GM21825 (cell line): ENCODE measurements at regions not wholly inside any gene's neighbourhood (a gene's known extent, or its start where the extent isn't known, plus 50 kb on each side); places are given as distances from the start of the nearest gene placed in this dataset.
"Not testable (repeated sequence)": the region's sequence is repeated elsewhere in the genome, so short reads cannot be mapped to it uniquely, and the experiment has no call there.

ENCODE experiments used
- ATAC-seq: cut with Tn5 transposase; IDR thresholded peaks from one replicate; pipeline ENCODE4 v1.9.1; 2021; ENCODE audit warnings: mild to moderate bottlenecking, moderate library complexity; ENCODE audit not compliant: unreplicated experiment

DNA sequence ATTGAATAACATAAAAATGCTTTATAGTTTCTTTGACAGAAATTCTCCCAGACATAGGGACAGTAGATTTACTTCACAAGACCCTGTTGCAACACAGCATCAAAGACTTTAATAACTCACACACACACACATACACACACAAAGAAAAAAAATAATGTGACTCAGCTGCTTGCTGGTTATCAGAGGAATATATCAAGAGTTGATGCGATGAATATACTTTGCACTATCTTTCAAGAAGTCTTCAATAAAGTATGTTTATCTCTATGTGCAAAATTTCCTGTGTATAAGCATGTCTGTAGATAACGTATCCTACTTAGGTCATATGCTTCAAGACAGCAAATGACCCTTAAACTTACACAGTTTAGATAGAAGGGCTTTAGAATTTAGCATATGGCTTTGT, 243.1 kb downstream of the ARL4A start:
- no peak for ATAC-seq

DNA sequence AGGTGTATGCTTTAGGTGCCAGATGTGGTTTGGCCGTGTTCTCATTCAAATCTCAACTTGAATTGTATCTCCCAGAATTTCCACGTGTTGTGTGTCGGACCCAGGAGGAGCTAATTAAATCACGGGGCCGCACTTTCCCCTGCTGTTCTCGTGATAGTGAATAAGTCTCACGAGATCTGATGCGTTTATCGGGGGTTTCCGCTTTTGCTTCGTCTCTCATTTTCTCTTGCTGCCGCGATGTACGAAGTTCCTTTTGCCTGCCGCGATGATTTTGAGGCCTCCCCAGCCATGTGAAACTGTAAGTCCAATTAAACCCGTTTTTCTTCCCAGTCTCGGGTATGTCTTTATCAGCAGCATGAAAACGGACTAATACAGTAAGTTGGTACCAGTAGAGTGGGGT, 244.0 kb downstream of the ARL4A start:
- ATAC-seq: not testable (repeated sequence)

DNA sequence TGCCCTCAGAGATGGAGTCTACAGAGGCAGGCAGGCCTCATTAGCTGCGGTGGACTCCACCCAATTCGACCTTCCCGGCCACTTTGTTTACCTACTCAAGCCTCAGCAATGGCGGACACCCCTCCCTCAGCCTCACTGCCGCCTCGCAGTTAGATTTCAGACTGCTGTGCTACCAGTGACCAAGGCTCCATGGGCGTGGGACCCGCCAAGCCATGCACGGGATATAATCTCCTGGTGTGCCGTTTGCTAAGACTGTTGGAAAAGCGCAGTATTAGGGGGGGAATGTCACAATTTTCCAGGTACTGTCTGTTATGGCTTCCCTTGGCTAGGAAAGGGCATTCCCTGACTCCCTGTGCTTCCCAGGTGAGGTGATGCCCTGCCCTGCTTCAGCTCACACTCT, 252.3 kb downstream of the ARL4A start:
- no peak for ATAC-seq

DNA sequence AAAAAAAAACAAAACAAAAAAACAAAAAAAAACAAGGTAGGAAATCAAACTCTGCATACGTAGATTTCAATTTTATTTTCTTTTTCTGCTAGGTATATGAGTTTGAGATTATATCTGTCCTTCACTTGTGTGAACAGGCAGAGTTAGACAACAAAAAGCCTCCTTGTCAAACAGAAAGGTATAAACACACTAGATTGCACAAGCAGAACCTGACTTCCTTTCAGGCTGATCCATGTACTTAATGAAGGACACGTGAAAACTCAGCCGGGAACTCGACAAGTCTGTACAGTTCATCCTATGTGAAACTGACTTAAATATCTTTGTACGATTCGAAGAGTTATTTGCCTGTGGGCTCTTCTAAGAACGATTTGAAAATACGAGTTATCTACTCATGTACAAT, 254.1 kb downstream of the ARL4A start:
- no peak for ATAC-seq

DNA sequence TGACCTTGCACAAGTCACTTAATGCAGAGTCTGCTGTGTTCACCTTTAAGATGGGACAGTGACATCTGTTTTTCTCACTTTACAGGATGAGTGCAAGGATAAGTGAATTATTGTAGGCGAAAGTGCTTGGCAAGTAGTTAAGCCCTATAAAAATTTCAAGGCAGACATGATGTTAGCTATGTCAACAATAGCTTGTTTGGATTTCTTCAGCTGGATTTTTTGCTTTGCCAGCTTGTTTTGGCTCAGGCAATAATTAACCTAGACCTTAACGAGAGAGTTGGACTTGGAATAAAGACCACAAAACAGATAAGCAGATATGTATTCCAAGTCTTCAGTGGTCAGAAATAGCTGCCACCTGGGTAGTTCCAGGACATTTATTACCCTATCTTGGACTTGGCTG, 255.2 kb downstream of the ARL4A start:
- ATAC-seq: no peak

DNA sequence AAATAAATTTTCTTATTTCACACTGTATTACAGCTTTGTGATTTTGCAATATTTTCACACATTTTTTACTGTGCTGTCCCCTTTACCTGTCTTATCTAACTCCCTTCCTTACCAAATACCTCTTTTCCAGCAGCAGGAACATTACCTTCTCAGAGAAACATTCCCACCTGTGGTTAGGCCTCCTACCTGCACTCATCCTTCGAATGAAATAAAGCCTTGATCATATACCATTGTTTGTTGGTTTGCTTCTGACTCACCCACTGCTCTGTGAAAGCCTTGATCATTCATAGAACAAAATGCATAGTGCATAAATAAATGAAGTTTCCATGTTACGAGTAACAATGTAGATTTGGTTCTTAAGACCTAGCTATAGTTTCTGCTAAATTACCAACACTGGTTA, 256.3 kb downstream of the ARL4A start:
- no peak for ATAC-seq

DNA sequence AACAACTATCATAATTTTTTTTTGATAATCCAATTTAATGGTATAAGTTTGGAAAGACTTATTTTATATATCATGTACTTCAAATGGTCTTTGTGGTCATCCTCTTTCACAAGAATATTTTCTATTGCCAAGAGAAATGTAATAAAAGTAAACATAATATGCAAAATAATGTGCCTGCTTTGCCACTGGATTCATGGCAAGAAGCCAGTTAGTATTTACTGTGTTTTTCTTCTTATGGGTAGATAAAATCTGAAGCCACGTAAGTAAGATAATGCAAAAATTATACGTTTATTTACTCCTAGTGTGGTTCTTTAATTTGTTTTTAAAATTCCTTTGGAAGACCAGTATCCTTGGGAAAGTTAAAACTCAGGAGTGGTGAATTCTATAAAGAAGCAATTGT, 258.5 kb downstream of the ARL4A start:
- ATAC-seq: no peak

- ATAC-seq: no peak
Observed at GRCh38 chr7:12947465-12947864, 260.0 kb downstream of the ARL4A start.

DNA sequence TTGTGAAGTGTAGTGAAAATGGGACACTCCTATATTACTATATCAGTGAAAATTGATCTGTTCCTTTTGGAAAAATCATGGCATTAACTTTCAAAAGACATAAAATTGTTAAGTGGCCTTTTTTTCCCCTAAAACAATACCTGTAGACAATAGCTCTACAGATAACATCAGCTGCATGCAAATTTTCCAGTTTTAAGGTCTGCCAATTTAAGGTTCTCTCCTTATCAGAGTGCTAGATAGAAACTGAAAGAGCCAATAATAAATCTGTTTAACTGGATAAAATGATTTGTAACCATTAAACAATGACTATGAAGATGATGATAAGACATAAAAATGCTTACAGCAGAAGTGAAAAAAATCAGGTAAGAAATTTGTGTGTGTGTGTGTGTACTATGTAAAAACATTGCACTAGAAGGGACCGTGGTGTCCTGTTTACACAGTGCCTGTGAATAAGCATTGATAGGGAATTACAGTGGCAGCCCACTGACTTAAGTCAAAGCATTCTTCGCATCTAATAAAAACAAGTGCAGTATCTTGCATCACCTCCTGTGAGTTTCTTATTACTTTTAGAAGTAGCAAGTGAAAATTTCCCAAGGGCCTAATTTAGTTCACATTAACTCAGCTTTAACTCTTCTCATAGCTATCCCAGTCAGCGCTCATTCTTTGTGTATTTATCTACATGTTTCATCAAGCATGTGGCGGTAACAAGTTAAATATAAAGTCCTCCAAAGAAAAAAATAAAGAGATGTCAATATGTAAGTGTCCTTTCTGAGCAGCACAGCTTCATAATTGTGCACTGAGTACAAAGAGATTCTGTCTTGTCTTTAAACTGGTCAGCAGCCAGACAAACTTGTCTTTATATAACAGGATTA, 261.9 kb downstream of the ARL4A start:
- ATAC-seq: no peak

- no peak for ATAC-seq
Observed at GRCh38 chr7:12951397-12951801, 264.0 kb downstream of the ARL4A start.

DNA sequence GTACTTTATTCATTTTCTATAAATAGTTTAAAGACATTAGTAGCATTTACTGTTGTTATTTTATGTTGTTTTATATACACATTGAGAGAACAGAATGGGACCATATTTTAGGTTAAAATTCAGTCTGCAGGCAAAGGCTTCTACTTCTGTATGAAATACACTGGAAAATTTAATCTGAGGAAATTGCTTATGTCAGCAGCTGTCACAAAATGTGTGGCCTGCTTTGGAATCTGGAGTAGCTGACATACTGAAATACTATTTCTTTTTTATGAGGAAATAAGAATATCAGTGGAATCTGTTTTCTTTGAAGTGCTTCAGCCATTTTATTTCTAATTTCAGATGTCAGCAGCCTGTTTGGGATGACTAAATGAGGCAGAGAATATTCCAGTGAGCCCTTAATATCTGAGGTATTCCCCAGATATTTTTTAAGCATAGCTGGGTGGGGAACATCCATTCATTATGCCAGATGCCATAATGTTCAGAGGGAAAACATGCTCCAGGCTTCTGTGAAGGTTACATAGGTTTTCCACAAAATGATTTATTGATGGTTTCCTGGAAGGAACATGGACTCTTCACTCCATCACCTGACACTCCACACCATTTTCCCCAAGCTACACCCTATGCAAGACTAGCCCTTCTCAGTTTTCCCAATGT, 267.1 kb downstream of the ARL4A start:
- no peak for ATAC-seq

DNA sequence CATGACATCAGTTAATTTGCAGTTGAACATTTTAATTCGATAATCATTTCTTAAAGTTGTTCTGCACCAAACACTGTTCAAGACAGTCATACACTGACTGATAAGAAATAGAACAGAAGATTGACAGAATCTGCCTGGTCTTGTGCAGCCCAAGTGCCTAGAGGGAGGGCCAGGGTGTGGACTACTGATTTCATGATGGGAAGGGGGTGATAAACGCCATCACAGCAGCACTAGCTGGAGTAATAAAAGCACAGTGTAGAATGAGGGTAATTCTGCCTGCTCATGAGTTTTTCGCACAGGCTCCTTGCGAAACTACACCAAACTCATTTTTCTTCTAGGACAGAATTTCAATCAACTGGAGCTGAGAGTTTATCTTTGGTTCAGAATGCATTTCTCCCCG, 270.1 kb downstream of the ARL4A start:
- no peak for ATAC-seq

GRCh38 chr7:12961910-12962480, 274.6 kb downstream of the ARL4A start:
- no peak for ATAC-seq

- ATAC-seq: no peak
Observed at GRCh38 chr7:12963435-12963834, 276.0 kb downstream of the ARL4A start.

- ATAC-seq: no peak
Observed at GRCh38 chr7:12964836-12965235, 277.4 kb downstream of the ARL4A start.

- ATAC-seq: no peak
Observed at GRCh38 chr7:12965767-12966166, 278.3 kb downstream of the ARL4A start.

DNA sequence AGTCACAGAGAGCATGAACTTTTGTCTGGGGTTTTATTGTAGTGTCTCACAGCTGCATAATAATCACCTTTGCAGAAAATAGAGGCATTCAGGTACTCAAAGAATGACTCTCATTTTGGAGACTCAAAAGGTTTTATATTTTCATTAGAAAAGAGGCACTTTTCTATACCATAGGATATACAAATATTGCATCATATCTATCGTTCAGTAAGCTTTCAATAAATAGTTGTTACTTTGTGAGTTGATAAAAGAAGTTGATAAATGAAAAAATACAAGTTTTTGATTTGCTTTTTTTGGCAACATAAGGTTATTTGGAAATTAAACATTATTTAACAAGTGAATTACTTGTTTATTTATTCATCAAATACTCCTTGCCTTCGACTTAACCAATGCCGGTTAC, 279.9 kb downstream of the ARL4A start:
- ATAC-seq: no peak

DNA sequence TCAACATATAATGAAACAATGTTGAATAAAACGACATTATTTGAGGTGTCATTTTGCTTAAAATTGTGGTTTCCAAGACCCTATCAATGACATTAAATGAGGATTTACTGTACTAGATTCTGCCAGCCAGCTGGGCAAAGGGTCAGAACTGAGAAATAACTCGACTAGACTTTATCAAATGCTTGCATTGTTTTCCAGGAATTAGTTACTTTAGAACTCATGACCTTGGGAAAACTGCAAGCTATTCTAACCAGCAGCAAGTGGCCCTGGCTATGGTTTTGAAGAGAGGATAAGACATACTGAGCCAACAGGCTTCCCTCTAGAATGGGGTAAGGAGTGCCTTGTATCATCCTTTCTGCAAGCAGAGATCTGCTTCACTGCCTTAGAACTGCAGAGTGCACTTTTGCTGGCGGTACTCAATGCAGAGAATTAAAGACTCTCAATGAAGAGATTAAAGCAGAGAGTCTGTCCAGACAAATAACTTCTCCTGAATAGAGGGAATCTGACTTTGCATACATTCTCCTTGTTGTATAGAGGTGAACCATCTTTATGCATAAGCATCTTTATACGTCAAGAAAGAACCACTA, 281.5 kb downstream of the ARL4A start:
- no peak for ATAC-seq

GRCh38 chr7:12970626-12971025, 283.2 kb downstream of the ARL4A start:
- ATAC-seq: no peak

DNA sequence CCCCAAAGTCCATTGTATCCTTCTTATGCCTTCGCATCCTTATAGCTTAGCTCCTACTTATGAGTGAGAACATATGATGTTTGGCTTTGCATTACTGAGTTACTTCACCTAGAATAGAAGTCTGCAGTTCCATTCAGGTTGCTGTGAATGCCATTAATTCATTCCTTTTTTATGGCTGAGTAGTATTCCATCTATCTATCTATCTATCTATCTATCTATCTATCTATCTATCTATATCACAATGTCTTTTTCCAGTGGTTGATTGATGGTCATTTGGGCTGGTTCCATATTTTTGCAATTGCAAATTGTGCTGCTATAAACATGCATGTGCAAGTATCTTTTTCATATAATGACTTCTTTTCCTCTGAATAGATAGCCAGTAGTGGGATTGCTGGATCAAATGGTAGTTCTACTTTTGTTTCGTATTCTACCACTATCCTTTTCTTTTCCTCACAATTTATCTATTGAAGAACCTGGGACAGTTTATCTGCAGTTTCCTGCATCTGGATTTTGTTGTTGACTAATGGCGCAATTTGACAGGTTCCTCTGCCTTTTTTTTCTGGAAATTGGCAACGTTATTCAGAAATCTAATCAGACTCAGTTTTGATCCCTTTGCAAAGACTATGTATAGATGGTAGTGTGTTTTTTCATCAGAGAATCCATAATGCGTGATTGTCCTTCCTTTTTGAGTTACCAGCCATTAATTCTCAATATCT, 287.2 kb downstream of the ARL4A start:
- ATAC-seq: no peak

DNA sequence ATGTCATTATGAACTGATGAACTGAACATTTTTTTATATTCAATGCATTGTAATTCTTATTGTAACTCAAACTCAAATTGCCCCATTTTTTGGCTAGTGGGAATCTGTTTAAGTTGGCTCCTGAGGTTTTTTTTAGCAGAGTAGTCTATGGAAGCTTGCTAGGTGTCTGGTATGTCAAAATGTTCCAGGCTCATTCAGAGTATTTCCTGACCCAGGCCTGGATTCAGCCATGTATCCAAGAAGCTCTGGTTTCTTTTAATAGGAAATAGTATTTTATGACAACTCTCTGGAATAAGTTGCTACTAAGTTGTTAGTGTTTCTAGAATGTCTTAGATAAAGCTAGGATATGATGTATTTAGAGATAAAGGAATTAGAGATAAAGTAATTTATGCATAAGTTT, 288.0 kb downstream of the ARL4A start:
- ATAC-seq: no peak
